ENCODE measurements at regions not wholly inside any gene's neighbourhood (a gene's known extent, or its start where the extent isn't known, plus 50 kb on each side); places are given as distances from the start of the nearest gene placed in this dataset.

- no peak overlapping the region for H2BK12ac ChIP-seq (ENCODE audit: low read depth, low read length)
- no peak overlapping the region for H3K18ac ChIP-seq (ENCODE audit: extremely low read depth, low read length)
- H3K4me3 ChIP-seq (ENCODE audit: extremely low read depth in 1 of 4, insufficient read depth in 2 of 4, low read depth in 3 of 4, low read length in 4 of 4), result no peak overlapping the region
- DNase-seq (ENCODE audit: low read depth in 1 of 2, low spot score in 2 of 2), result no peak
- CTCF ChIA-PET (ENCODE audit: partially characterized antibody), result interaction anchor here (1.3 to 1.4 kb wide), 2 partner anchors 12 to 26 kb away, joined by 3 read pairs; no protein-coding TSS in a partner anchor
- no peaks in the 10 kb centered on the region for H3K27me3 ChIP-seq (replicated peaks in 1 of 4; ENCODE audit: control insufficient read depth in 3 of 4, extremely low read depth in 1 of 4, insufficient read depth in 3 of 4, low read length in 3 of 4)
- WGBS, 2 experiments (ENCODE audit: extremely low coverage in 1 of 2, insufficient coverage in 1 of 2, insufficient read length in 1 of 2, insufficient replicate concordance in 2 of 2, low coverage in 1 of 2, low lambda C conversion rate in 2 of 2, missing lambda C conversion rate in 1 of 2), result 90% methylated on average over 2 of the region's 2 CpGs; no CpG with 5 or more reads in 1 of the 2 experiments
- no peaks in the 10 kb centered on the region for H3K23me2 ChIP-seq (ENCODE audit: low read depth, low read length)
- no peaks in the 10 kb centered on the region for H3K4me1 ChIP-seq (replicated peaks in 1 of 4; ENCODE audit: control insufficient read depth in 3 of 4, insufficient read depth in 4 of 4, low read length in 3 of 4)
- H4K91ac ChIP-seq (replicated peaks; ENCODE audit: insufficient read length, low read length), result no peak overlapping the region
- POLR2A ChIA-PET (ENCODE audit: partially characterized antibody), result no interaction called here
- no peaks in the 10 kb centered on the region for H3K79me2 ChIP-seq (ENCODE audit: control insufficient read depth in 1 of 2, insufficient read depth in 2 of 2, low read length in 2 of 2)
- H3K14ac ChIP-seq (ENCODE audit: insufficient read length), result no peak overlapping the region
- no peak overlapping the region for H3K4me2 ChIP-seq (ENCODE audit: insufficient read depth in 1 of 2, low read depth in 2 of 2, low read length in 2 of 2)
- no peak overlapping the region for H3K4ac ChIP-seq (replicated peaks; ENCODE audit: insufficient read length, low read depth, low read length)
- H3K9ac ChIP-seq (replicated peaks in 1 of 4; ENCODE audit: extremely low read depth in 1 of 4, low read depth in 3 of 4, low read length in 3 of 4), result no peak overlapping the region
- no peak overlapping the region for H3K23ac ChIP-seq (ENCODE audit: insufficient read length)
- no peak overlapping the region for H3K27ac ChIP-seq (ENCODE audit: low read depth, low read length)
- H3K56ac ChIP-seq (replicated peaks; ENCODE audit: insufficient read length, low read depth, low read length), result no peak overlapping the region
- no peak overlapping the region for H4K5ac ChIP-seq (ENCODE audit: insufficient read length, low read depth, low read length)
- H4K8ac ChIP-seq (ENCODE audit: extremely low read depth, insufficient read depth, low read length), result no peak overlapping the region
- no peak overlapping the region for H2BK5ac ChIP-seq (ENCODE audit: low read depth, low read length)
- H2BK120ac ChIP-seq (replicated peaks; ENCODE audit: low read depth, low read length), result no peak overlapping the region
- no peaks in the 10 kb centered on the region for H3K9me3 ChIP-seq (ENCODE audit: insufficient read depth in 2 of 2, low read depth in 1 of 2, low read length in 1 of 2)
- no peak overlapping the region for H2BK15ac ChIP-seq (ENCODE audit: low read length)
- H3K36me3 ChIP-seq (ENCODE audit: control insufficient read depth in 2 of 4, insufficient read depth in 4 of 4, low read length in 3 of 4), result no peaks in the 10 kb centered on the region
- FAIRE-seq, result no peak
- H3K79me1 ChIP-seq (ENCODE audit: low read depth, low read length), result no peaks in the 10 kb centered on the region
- no peaks in the 10 kb centered on the region for H4K20me1 ChIP-seq (replicated peaks in 1 of 2; ENCODE audit: control insufficient read depth in 1 of 2, insufficient read depth in 2 of 2, low read length in 2 of 2)
- H2AFZ ChIP-seq (ENCODE audit: low read length), result no peak overlapping the region
- H2BK20ac ChIP-seq (ENCODE audit: low read length), result no peak overlapping the region
- no peak overlapping the region for H2AK5ac ChIP-seq (ENCODE audit: low read depth, low read length)
- TF ChIP-seq MAFK (IDR thresholded peaks at IDR 0.05; ENCODE audit: low read depth, low read length) (no peak), CBX8 (IDR thresholded peaks at IDR 0.05; ENCODE audit: borderline replicate concordance, low read depth, low read length) (no peak), BACH1 (IDR thresholded peaks at IDR 0.05; ENCODE audit: low read length) (no peak), SIX5 (IDR thresholded peaks at IDR 0.05; ENCODE audit: low read depth, low read length) (no peak), SAP30 (IDR thresholded peaks at IDR 0.05; ENCODE audit: insufficient read depth, insufficient replicate concordance, low read length) (no peak), POLR2AphosphoS5 (IDR thresholded peaks at IDR 0.05; ENCODE audit: low read depth, low read length) (no peak), EGR1 (IDR thresholded peaks at IDR 0.05; ENCODE audit: borderline replicate concordance, low read depth, low read length) (no peak), RAD21 (IDR thresholded peaks at IDR 0.05 in 1 of 2, conservative IDR thresholded peaks at IDR 0.05 in 1 of 2; ENCODE audit: low read depth in 2 of 2, low read length in 2 of 2) (no peak), SP1 (IDR thresholded peaks at IDR 0.05; ENCODE audit: low read depth, low read length) (no peak), SIRT6 (IDR thresholded peaks at IDR 0.05; ENCODE audit: low read length) (no peak), CTBP2 (IDR thresholded peaks at IDR 0.05; ENCODE audit: borderline replicate concordance, insufficient read depth, insufficient read length, low read length) (no peak), TBP (IDR thresholded peaks at IDR 0.05; ENCODE audit: low read depth, low read length) (no peak), MAX (IDR thresholded peaks at IDR 0.05) (no peak), SP4 (IDR thresholded peaks at IDR 0.05; ENCODE audit: low read length) (no peak), CEBPB (IDR thresholded peaks at IDR 0.05; ENCODE audit: low read depth, low read length) (no peak), ASH2L (IDR thresholded peaks at IDR 0.05; ENCODE audit: low read length) (no peak), TAF1 (IDR thresholded peaks at IDR 0.05; ENCODE audit: low read depth, low read length) (no peak)
Measured at GRCh38 chr9:109723781-109724180, 56.2 kb upstream of the PALM2AKAP2 start.
